Smooth muscle cell (in vitro differentiated cells): ENCODE measurements at regions not wholly inside any gene's neighbourhood (a gene's known extent, or its start where the extent isn't known, plus 50 kb on each side); places are given as distances from the start of the nearest gene placed in this dataset.

Experiments
- DNase-seq: peaks from one replicate; lab custom pipeline; 2025; ENCODE audit not compliant: unreplicated experiment; lab: John Stamatoyannopoulos, UW
- H2AFZ ChIP-seq: fragments of 200-600 bp; sonication (generic); 2 replicates; pipeline ENCODE4 v1.6.0; 2016; ENCODE audit warnings: antibody characterized with exemption, low read depth, mild to moderate bottlenecking
- H3F3A ChIP-seq: fragments of 200-600 bp; sonication (generic); 2 replicates; pipeline ENCODE4 v1.6.0; 2017; ENCODE audit warnings: antibody characterized with exemption, low read depth
- H3K27ac ChIP-seq: fragments of 200-600 bp; sonication (generic); 2 replicates; pipeline ENCODE4 v1.5.1; 2016; ENCODE audit warnings: low read depth, mild to moderate bottlenecking
- H3K27me3 ChIP-seq: fragments of 200-600 bp; sonication (generic); 2 replicates; pipeline ENCODE4 v1.6.1; 2016; ENCODE audit warnings: low read depth, mild to moderate bottlenecking
- H3K36me3 ChIP-seq: fragments of 200-600 bp; sonication (generic); 2 replicates; pipeline ENCODE4 v1.5.1; 2016; ENCODE audit warnings: low read depth
- H3K4me1 ChIP-seq: fragments of 200-600 bp; sonication (generic); 2 replicates; pipeline ENCODE4 v1.5.1; 2016; ENCODE audit warnings: low read depth
- H3K4me2 ChIP-seq: fragments of 200-600 bp; sonication (generic); 2 replicates; pipeline ENCODE4 v1.6.0; 2016; ENCODE audit warnings: mild to moderate bottlenecking
- H3K4me3 ChIP-seq: fragments of 200-600 bp; sonication (generic); 2 replicates; pipeline ENCODE4 v1.5.1; 2016; ENCODE audit warnings: mild to moderate bottlenecking
- H3K79me2 ChIP-seq: fragments of 200-600 bp; sonication (generic); 2 replicates; pipeline ENCODE4 v1.6.0; 2016; ENCODE audit warnings: low read depth, mild to moderate bottlenecking
- H3K9ac ChIP-seq: fragments of 200-600 bp; sonication (generic); 2 replicates; pipeline ENCODE4 v1.6.0; 2016; ENCODE audit warnings: low read depth
- H3K9me3 ChIP-seq: fragments of 200-600 bp; sonication (generic); replicated peaks from 2 replicates; pipeline ENCODE4 v1.5.1; 2016; ENCODE audit warnings: low read depth
- H4K20me1 ChIP-seq: fragments of 200-600 bp; sonication (generic); 2 replicates; pipeline ENCODE4 v1.6.0; 2016; ENCODE audit warnings: low read depth
- CTCF ChIP-seq: fragments of 200-600 bp; sonication (generic); IDR thresholded peaks from 2 replicates; pipeline ENCODE4 v1.5.1; 2017; ENCODE audit warnings: borderline replicate concordance, mild to moderate bottlenecking, antibody characterized with exemption; ENCODE audit not compliant: insufficient read depth, poor library complexity, severe bottlenecking
- WGBS: methylation state at CpG from one replicate; pipeline ENCODE4 v1.1.7; 2016; ENCODE audit warnings: low lambda C conversion rate; 5-methylcytosine and 5-hydroxymethylcytosine counted together

GRCh38 chr11:104380358-104380757 lies 216.4 kb upstream of the PDGFD start:
- Histone ChIP-seq H4K20me1 (no peaks in the 10 kb centered on the region), H3K79me2 (no peaks in the 10 kb centered on the region), H2AFZ (no peak overlapping the region), H3K9me3 (no peaks in the 10 kb centered on the region), H3K27me3 (no peaks in the 10 kb centered on the region), H3K4me3 (no peak overlapping the region), H3K4me2 (no peak overlapping the region), H3K4me1 (no peaks in the 10 kb centered on the region), H3K27ac (no peak overlapping the region), H3K9ac (no peak overlapping the region), H3K36me3 (no peaks in the 10 kb centered on the region), H3F3A (no peaks in the 10 kb centered on the region)
- DNase-seq: no peak
- TF ChIP-seq CTCF: no peak

- 96% methylated on average over 3 of the region's 3 CpGs for WGBS
These were observed 208.2 kb upstream of the PDGFD start for GRCh38 chr11:104372111-104372510.

GRCh38 chr11:104370478-104370877 lies 206.5 kb upstream of the PDGFD start:
- Histone ChIP-seq H4K20me1 (no peaks in the 10 kb centered on the region), H3K4me1 (no peaks in the 10 kb centered on the region), H3K27ac (no peak overlapping the region), H3K27me3 (no peaks in the 10 kb centered on the region), H3K4me2 (no peak overlapping the region), H3K9ac (no peak overlapping the region), H3K4me3 (no peak overlapping the region), H3K36me3 (no peaks in the 10 kb centered on the region), H3K9me3 (no peaks in the 10 kb centered on the region), H2AFZ (no peak overlapping the region), H3F3A (no peaks in the 10 kb centered on the region), H3K79me2 (no peaks in the 10 kb centered on the region)
- DNase-seq: no peak
- 87% methylated on average over 3 of the region's 3 CpGs for WGBS
- TF ChIP-seq CTCF: no peak

More at GRCh38 chr11:104372111-104372510, 208.2 kb upstream of the PDGFD start:
- Histone ChIP-seq H3K4me3 (no peak overlapping the region), H2AFZ (no peak overlapping the region), H3K36me3 (no peaks in the 10 kb centered on the region), H3F3A (no peaks in the 10 kb centered on the region), H4K20me1 (no peaks in the 10 kb centered on the region), H3K79me2 (no peaks in the 10 kb centered on the region), H3K4me1 (no peaks in the 10 kb centered on the region), H3K9me3 (no peaks in the 10 kb centered on the region), H3K4me2 (no peak overlapping the region), H3K9ac (no peak overlapping the region), H3K27ac (no peak overlapping the region), H3K27me3 (no peaks in the 10 kb centered on the region)
- no peak for DNase-seq
- TF ChIP-seq CTCF: no peak

GRCh38 chr11:104369761-104370160 lies 205.8 kb upstream of the PDGFD start:
- Histone ChIP-seq H3K4me2 (no peak overlapping the region), H3F3A (no peaks in the 10 kb centered on the region), H3K9me3 (no peaks in the 10 kb centered on the region), H3K4me1 (no peaks in the 10 kb centered on the region), H3K79me2 (no peaks in the 10 kb centered on the region), H3K36me3 (no peaks in the 10 kb centered on the region), H4K20me1 (no peaks in the 10 kb centered on the region), H3K27ac (no peak overlapping the region), H3K9ac (no peak overlapping the region), H2AFZ (no peak overlapping the region), H3K27me3 (no peaks in the 10 kb centered on the region), H3K4me3 (no peak overlapping the region)
- WGBS: 86% methylated on average over 4 of the region's 4 CpGs
- DNase-seq: no peak
- TF ChIP-seq CTCF: no peak
